NCI-H2171 (cell line): ENCODE measurements at regions not wholly inside any gene's neighbourhood (a gene's known extent, or its start where the extent isn't known, plus 50 kb on each side); places are given as distances from the start of the nearest gene placed in this dataset.

Experiments
- DNase-seq: peaks from one replicate; lab custom pipeline; 2025; lab: John Stamatoyannopoulos, UW

GRCh38 chr9:99752417-99753109 is 69.1 kb upstream of the NR4A3 start:
- DNase-seq: no peak

GRCh38 chr9:99753436-99753835 is 68.2 kb upstream of the NR4A3 start:
- no peak for DNase-seq

- no peak for DNase-seq
Observed at GRCh38 chr9:99760421-99760820, 61.3 kb upstream of the NR4A3 start.

- DNase-seq: no peak
Observed at GRCh38 chr9:99762470-99762869, 59.2 kb upstream of the NR4A3 start.
